ENCODE measurements at regions not wholly inside any gene's neighbourhood (a gene's known extent, or its start where the extent isn't known, plus 50 kb on each side); places are given as distances from the start of the nearest gene placed in this dataset.

GRCh38 chr5:4921929-4922328 lies 218.2 kb upstream of the ADAMTS16 start:
- TF ChIP-seq CTCF (IDR thresholded peaks at IDR 0.05; ENCODE audit: extremely low read depth, missing control alignments) = no peak
- no peak for DNase-seq (ENCODE audit: low spot score)

DNA sequence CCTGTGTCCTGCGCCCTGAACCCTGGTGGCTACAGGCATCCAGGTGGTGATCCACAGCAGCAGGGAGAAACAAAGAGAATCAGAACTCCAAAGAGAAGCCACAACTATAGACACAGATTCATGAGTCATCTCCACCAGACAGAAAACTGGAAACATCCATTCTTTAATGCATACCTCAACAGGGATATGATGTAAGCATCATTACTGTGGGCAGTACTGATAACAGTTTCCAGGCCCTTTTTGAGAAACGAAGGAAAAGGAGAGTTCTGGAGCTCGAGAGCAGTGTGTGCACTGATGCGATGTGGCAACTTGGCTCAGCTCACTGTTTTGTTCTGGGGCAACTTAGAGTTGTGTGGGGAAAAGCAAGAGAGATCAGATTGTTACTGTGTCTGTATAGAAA lies 215.6 kb upstream of the ADAMTS16 start:
- TF ChIP-seq CTCF (IDR thresholded peaks at IDR 0.05; ENCODE audit: extremely low read depth, missing control alignments) = no peak
- no peak for DNase-seq (ENCODE audit: low spot score)

GRCh38 chr5:4927097-4927496 lies 213.0 kb upstream of the ADAMTS16 start:
- DNase-seq (ENCODE audit: low spot score) = no peak
- no peak for TF ChIP-seq CTCF (IDR thresholded peaks at IDR 0.05; ENCODE audit: extremely low read depth, missing control alignments)

- no peak for DNase-seq (ENCODE audit: low spot score)
- TF ChIP-seq CTCF (IDR thresholded peaks at IDR 0.05; ENCODE audit: extremely low read depth, missing control alignments) = no peak
Observed at GRCh38 chr5:4928409-4928808, 211.7 kb upstream of the ADAMTS16 start.

- DNase-seq (ENCODE audit: low spot score) = no peak
- no peak for TF ChIP-seq CTCF (IDR thresholded peaks at IDR 0.05; ENCODE audit: extremely low read depth, missing control alignments)
Observed at GRCh38 chr5:4929092-4929655, 211.0 kb upstream of the ADAMTS16 start.

DNA sequence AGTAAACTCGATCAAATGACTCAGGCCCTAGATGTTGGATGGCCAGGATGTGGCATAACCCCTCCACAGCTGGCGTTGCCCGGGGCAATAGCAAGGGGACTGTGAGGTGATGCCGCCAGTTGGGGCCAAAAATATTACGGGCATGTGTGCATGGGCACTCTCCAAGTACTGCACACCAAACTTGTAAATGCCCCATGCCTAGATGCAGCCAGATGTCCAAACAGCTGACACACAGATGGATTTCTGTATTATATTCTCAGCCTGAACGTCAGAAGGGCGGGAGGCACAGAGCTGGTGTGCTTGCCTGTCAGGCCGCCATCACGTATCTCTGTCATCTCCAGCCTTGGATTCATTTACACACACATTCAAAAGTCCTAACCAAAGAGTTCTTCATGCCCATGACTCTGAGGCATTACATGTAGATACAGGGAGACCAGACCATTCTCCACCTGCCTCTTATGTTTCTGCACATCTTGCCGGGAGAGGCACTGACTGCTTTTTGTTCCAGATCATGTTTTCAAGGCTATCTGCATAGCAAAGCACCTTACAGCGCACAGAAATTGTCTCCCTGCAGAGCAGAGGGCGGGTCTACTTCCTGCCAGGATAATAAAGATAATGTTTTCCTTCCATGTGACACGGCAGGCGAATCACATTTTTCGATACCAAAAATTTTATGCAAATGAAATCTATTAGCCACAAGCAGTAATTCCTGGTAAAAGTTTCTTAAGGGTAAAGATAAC lies 200.9 kb upstream of the ADAMTS16 start:
- DNase-seq (ENCODE audit: low spot score) = no peak
- TF ChIP-seq CTCF (IDR thresholded peaks at IDR 0.05; ENCODE audit: extremely low read depth, missing control alignments) = no peak

DNA sequence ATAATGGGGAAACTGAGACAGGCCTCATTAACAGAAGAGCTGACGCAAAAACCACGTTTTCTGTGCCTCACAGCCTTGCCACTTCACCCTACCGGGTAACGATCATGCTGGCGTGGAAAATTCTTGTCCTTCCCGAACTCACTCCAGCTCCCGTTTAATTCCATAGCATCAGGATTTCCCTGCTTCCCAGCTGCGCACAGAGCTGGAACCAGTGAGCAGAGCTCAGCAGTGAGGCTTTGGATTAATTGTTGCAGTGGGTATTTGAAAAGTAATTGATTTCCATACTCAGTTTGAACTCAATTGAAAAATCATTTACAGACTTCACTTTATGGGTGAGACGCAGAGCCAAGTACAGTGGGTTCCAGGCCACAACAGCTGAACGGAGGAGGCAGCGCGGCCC lies 199.0 kb upstream of the ADAMTS16 start:
- DNase-seq (ENCODE audit: low spot score) = no peak
- TF ChIP-seq CTCF (IDR thresholded peaks at IDR 0.05; ENCODE audit: extremely low read depth, missing control alignments) = no peak

Measured in GM20000 (cell line).